GM12892 (cell line): ENCODE measurements at regions not wholly inside any gene's neighbourhood (a gene's known extent, or its start where the extent isn't known, plus 50 kb on each side); places are given as distances from the start of the nearest gene placed in this dataset.

Experiments
- DNase-seq: peaks from one replicate; pipeline ENCODE4 v3.0.0; 2011; ENCODE audit not compliant: insufficient read length
- FAIRE-seq: peaks from 2 replicates; lab custom pipeline; 2011; peaks lifted over from hg19 to GRCh38; lab: Jason Lieb, UNC
- POLR2A ChIP-seq: IDR thresholded peaks from 2 replicates; pipeline ENCODE4 v1.6.1; 2011; ENCODE audit warnings: low read depth, low read length, control low read depth
- POLR2AphosphoS5 ChIP-seq: IDR thresholded peaks from 2 replicates; pipeline ENCODE4 v1.6.1; 2011; ENCODE audit warnings: low read depth, low read length, control low read depth
- TAF1 ChIP-seq: IDR thresholded peaks from 2 replicates; pipeline ENCODE4 v1.6.1; 2011; ENCODE audit warnings: low read depth, mild to moderate bottlenecking, control low read depth, low read length, borderline replicate concordance

DNA sequence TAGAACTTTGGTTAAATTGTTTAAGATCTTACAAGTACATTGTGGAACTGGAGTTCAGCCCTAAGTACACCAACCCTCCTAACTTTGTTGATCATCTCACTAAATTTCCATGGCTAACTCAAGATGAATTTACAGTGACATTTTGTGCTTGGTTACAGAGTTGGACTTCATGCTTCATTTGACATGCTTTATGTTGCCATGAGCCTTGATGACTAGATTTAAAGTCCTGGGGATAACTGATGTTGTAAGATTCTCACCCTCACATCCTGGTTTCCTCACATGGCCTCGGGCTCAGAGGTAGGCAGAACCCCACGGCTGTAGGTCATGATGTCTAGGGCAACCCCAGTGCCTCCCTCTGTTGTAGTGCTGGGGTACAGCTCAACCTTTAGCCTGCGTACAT is 397.2 kb upstream of the IGFBP3 start:
- FAIRE-seq, result no peak
- TF ChIP-seq POLR2A, result no peak
- no peak for TF ChIP-seq POLR2AphosphoS5
- no peak for TF ChIP-seq TAF1

DNA sequence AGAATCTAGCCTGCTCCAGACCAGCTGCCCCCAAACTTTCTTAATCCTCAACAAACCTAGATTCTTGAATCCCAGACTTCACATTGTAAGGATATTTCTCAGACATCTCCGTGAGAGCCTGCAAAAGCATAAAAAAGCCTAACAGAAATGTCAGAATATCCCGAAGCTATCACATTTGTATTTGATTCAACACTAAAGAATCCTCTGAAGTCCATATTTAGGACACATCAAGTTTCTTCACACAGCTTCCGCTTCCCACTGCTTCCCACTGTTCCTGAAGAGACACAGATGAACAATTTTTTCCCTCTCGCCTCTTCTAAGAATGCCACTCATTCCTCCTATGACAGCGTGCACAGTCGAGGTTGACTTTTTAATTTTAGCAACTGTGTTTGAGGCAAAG is 396.2 kb upstream of the IGFBP3 start:
- no peak for TF ChIP-seq POLR2AphosphoS5
- FAIRE-seq (no peak), DNase-seq (no peak)

More for the DNA sequence above, 397.2 kb upstream of the IGFBP3 start:
- no peak for DNase-seq

DNA sequence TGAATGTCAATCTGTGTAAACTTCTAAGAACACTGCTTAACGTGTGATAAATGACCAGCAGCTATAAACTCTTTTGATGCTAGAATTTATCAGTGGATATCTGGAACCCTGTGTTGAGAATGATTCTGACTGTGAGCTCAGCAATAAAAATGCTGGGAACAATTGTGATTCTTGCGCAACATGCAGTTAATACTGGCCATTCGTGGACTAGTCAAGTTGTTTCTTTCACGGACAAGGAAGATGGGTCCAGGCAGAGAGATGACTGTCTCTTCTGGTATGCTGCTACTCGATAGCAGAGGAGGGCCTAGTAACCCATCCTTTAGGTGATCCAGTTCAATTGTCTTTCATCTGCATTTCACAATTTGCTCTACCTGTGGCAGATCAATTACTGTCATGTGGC is 394.8 kb upstream of the IGFBP3 start:
- no peak for TF ChIP-seq POLR2AphosphoS5
- no peak for TF ChIP-seq TAF1
- TF ChIP-seq POLR2A, result no peak
- DNase-seq (no peak), FAIRE-seq (no peak)

DNA sequence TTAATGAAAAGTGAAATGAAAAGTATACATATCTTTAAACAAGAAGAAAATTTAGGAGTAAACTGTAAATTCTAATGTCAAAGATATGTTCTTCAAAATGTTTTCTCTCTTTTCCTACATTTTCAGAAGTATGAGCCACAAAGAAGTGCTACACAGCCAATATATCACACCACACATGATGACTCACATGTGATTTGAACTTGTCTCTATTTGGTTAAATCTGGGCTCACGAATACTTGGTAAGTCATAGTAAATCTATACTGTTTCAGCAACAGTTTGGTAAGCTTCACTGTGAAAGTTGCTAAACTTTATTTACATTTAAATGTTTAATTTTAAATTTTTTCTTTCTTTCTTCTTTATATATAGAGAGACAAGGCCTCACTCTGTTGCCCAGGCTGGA is 380.6 kb upstream of the IGFBP3 start:
- FAIRE-seq (no peak), DNase-seq (no peak)
- TF ChIP-seq POLR2A, result no peak
- no peak for TF ChIP-seq POLR2AphosphoS5
- TF ChIP-seq TAF1, result no peak

DNA sequence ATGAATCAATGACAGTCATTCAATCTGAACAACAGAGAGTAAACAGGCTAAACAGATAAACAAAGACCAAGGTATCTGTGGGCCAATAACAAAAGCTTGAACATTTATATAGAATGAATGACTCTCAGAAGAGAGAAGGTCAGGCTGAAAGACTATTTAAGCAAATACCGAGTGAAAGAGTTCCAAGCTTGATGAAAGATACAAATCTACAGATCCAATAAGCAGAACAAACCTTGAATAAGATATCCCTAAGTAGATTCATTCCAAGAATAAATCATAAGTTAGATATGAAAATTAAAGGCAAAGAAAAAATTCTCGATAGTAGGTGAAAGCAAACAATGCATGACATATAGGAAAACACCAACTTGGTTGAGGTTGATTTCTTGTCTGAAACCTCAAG is 376.4 kb upstream of the IGFBP3 start:
- DNase-seq (no peak), FAIRE-seq (no peak)
- no peak for TF ChIP-seq POLR2A
- TF ChIP-seq POLR2AphosphoS5, result no peak
- no peak for TF ChIP-seq TAF1

DNA sequence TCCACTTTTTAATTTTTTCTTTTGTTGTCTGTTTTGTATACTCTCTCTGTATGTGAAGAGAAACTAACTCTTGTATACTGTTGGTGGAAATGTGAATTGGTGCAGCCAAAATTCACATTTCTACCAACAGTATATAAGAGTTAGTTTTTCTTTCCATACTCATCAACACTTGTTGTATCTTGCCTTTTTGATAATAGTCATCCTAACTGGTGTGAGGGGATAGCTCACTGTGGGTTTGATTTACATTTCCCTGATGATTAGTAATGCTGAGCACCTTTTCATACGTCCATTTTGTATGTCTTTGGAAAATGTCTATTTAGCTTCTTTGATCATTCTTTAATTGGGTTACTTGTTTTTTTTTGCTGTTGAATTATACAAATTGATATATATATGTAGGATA is 375.5 kb upstream of the IGFBP3 start:
- TF ChIP-seq POLR2A (no peak), TAF1 (no peak), POLR2AphosphoS5 (no peak)
- DNase-seq (no peak), FAIRE-seq (no peak)

DNA sequence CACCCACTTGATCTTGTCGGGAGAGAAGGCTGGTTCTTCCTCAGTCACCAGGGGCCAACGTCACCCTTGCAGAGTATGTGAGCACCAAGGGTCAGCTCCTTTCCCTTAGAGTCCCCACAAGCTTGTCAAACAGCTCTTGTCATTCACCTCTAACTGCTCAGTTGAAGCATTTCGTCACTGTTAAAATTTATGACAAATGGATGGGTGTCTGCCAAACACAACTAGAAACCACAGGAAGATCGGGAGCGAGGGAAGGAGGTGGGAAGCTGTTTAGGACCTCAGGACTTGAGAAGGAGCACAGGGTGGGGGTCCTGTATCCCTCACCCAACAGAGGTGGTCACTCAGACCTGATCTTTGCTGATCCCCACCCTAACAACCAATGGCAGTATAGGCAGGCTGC is 373.3 kb upstream of the IGFBP3 start:
- no peak for DNase-seq
- no peak for FAIRE-seq
- TF ChIP-seq POLR2A (no peak), TAF1 (no peak), POLR2AphosphoS5 (no peak)

DNA sequence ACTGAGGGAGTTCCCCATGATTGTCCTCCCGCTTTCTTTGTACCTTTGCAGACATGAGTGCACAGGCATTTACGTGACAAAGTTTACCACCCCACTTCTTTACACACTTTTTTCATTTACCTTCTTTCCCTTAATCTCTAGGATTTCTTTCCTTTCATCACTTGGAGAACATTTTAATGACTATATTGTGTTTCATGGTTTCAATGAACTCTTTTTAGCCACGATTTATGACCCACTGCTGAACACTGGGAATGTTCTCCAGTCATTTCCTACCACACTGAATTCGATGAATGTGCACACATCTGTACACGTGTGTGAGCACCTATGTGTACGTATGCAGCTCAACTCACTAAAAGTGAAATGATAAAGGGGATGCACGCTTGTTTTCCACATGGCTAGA is 371.7 kb upstream of the IGFBP3 start:
- DNase-seq (no peak), FAIRE-seq (no peak)
- TF ChIP-seq POLR2AphosphoS5 (no peak), TAF1 (no peak), POLR2A (no peak)

DNA sequence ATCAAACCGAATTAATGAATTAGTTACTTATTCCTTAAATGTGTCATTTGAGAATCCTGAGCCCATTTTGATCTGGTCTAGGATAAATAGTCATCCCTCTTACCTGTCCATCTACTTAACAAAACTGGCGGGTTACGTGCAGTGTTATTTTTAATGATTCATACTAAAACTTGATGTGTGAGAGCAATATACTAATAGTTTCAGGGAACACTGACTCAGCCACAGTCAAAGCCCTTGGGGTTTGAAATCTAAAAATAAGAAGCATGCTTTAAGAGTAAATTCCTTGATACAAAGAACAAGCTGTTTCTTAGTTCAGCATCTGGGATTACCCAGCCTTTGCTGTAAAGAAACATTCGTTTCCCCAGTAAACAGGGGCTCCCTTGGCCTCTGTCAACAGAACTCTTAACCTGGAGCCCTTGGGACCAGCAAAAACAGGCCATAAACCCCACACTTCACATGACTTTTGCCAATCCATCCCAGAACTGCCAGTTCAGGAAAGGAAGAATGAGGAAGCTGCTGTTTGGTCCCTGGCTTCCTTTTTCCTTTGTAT is 370.6 kb upstream of the IGFBP3 start:
- FAIRE-seq (peak; percentile 38), DNase-seq (no peak)
- no peak for TF ChIP-seq POLR2A
- no peak for TF ChIP-seq POLR2AphosphoS5
- no peak for TF ChIP-seq TAF1

DNA sequence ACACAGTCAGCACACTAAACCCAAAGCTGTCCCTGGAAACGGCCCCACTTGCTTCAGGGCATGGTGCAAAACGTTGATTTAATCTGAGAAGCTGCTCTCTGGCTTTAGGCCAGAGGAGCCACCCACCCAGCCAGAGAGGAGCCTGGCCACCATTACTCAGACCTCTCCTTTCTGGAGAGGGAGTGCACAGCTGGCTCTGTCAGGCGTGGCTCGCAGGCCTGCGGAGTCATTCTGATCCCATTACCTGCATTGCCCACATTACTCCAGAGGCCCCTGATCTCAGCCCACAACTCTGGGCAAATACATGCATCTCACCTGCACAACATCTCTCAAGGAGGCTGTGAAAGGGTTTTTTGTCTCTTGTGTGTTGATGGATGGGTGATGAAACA is 370.0 kb upstream of the IGFBP3 start:
- peak; percentile 27 for FAIRE-seq
- TF ChIP-seq TAF1 (no peak), POLR2A (no peak), POLR2AphosphoS5 (no peak)
- no peak for DNase-seq

DNA sequence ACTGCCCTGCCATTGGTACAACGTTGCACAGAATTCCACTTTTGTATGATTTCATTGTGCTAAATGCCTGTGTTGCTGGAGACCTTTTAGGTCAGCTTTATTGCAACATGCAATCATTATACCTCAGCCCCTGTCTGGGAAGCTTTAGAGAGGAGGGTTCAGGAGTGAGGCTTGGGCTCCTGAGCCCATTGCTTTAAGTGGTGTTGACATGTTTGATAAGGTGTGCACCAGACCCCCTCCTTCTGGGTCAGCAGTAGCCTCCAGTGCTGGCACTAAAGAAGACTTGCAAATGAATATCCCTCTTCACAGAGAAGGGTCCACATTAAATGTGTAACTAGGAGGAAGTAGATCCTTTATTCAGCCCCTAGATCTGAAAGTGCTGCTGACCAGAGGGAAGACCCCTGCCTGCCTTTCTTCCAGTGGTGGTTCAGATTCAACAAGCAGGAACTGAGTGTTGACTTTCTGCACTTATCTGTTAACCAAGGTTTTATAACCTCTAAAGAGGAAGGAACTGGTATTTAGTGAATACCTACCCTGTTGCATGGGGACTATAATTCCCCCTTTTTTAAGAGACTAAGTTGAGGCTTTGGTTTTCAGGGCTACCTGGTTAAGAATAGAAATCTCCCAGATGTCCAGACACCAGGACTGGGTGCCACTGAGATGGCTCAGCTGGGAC is 369.4 kb upstream of the IGFBP3 start:
- FAIRE-seq, result peak; percentile 71
- TF ChIP-seq POLR2AphosphoS5 (no peak), POLR2A (no peak), TAF1 (no peak)
- no peak for DNase-seq

DNA sequence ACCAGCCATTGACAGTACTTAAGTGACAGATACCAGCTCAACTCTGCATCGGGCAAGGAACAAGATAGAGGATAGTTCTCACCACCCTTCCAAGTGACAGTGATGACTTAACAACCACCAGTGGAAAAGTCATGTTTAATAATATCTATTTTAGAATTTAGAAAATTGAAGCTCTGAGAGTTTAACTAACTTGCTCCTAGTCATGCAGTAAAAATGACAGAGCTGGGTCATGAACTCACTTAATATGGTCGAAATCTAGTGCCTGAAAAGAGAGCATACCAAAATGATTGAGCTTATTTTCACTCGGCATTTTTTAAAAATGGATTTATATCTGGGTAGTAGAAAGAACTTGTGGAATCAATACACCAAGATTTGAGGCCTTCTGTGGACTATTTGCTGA is 367.8 kb upstream of the IGFBP3 start:
- FAIRE-seq (no peak), DNase-seq (no peak)
- TF ChIP-seq POLR2AphosphoS5, result no peak
- TF ChIP-seq TAF1, result no peak
- no peak for TF ChIP-seq POLR2A
